ACC112 (cell line): ENCODE measurements at regions not wholly inside any gene's neighbourhood (a gene's known extent, or its start where the extent isn't known, plus 50 kb on each side); places are given as distances from the start of the nearest gene placed in this dataset.

Source experiments
- H2AFZ ChIP-seq: fragments of 200-600 bp; sonication (generic); one replicate; pipeline ENCODE4 v1.6.0; 2017; ENCODE audit warnings: antibody characterized with exemption, low read length; ENCODE audit not compliant: unreplicated experiment
- H3K27ac ChIP-seq: fragments of 200-600 bp; sonication (generic); 2 replicates; pipeline ENCODE4 v1.5.1; 2014; ENCODE audit warnings: low read depth, mild to moderate bottlenecking, antibody characterized with exemption, low read length, moderate library complexity
- H3K27me3 ChIP-seq: fragments of 200-600 bp; sonication (generic); 2 replicates; pipeline ENCODE4 v1.6.1; 2014; ENCODE audit warnings: mild to moderate bottlenecking, antibody characterized with exemption, low read length, moderate library complexity, mixed read lengths; ENCODE audit not compliant: insufficient read depth
- H3K36me3 ChIP-seq: fragments of 200-600 bp; sonication (generic); 2 replicates; pipeline ENCODE4 v1.6.1; 2016; ENCODE audit warnings: mild to moderate bottlenecking, antibody characterized with exemption, low read length, moderate library complexity, mixed read lengths; ENCODE audit not compliant: insufficient read depth
- H3K4me1 ChIP-seq: fragments of 200-600 bp; sonication (generic); one replicate; pipeline ENCODE4 v1.6.1; 2016; ENCODE audit warnings: low read length, mixed read lengths; ENCODE audit not compliant: insufficient read depth, unreplicated experiment, control insufficient read depth
- H3K4me3 ChIP-seq: fragments of 200-600 bp; sonication (generic); 2 replicates; pipeline ENCODE4 v1.5.1; 2014; ENCODE audit warnings: mild to moderate bottlenecking, low read depth, low read length
- H3K79me2 ChIP-seq: fragments of 200-600 bp; sonication (generic); one replicate; pipeline ENCODE4 v1.6.0; 2016; ENCODE audit warnings: low read length; ENCODE audit not compliant: control insufficient read depth, unreplicated experiment, insufficient read depth

DNA sequence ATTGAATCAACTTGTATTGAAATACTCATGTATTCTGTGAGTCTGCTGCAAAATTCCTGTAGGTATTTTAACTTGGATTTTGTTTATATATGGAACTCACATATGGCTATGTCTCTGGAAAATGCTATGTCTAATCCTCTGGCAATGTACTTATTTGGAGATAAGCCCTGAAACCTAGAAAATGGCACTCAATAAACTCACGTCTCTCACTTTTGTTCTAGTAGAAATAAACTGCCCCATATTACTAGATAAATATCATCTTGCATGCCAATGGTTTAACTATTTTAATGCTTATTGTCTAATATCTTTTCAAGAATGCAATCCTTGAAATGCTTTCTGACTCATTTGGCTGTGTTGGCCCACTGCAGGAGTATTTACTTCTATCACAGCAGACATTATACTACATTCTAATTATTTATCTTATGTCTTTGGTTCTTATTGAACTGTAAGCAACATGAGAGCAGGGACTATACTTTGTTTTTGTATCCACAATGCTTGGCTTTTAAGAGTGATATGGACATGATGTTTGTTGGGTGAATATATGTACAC is 292.2 kb upstream of the RSPO3 start:
- H3K27ac ChIP-seq: no peak overlapping the region

DNA sequence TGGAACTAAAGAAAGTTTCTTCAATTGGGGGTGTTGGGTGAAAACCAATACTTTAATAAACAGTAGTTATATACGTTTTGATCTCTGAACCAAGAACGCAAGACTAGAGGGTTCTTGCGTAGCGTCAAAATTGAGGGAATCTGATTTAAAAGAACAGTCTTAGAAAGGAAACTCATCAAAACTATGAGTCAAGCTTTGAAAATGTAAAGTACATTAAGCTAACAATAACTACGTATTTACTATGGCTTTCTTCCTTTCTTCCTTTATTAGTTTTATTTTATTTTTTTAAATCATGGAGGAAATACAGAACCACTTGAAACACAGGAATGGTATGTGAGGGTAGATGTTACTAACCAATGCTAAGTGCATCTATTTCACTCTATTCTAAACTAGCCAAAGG is 287.0 kb upstream of the RSPO3 start:
- H3K4me3 ChIP-seq: no peak overlapping the region
- no peaks in the 10 kb centered on the region for H3K27me3 ChIP-seq

More for the DNA sequence above, 292.2 kb upstream of the RSPO3 start:
- Histone ChIP-seq H3K27me3 (no peaks in the 10 kb centered on the region), H3K79me2 (no peaks in the 10 kb centered on the region), H3K36me3 (no peaks in the 10 kb centered on the region), H3K4me3 (no peak overlapping the region), H2AFZ (peak overlapping the region; percentile 66), H3K4me1 (peaks cover 22% of the 10 kb centered on the region)

DNA sequence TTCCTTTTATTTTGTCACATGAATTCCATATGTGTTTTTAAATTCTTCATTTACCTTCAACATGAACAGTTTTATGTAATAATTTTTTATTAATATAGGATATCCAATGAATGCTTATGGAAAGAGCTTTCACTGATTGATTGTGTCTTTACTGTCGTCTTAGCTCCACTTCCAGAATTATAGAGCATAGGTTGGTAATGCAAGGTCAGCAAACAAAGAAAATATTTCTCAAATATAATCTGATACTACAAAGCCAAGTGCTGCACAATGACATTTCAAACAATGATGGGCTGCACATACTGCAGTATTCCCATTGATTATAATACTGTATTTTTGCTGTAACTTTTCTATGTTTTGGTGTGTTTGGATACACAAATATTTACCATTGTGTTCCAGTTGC is 275.7 kb upstream of the RSPO3 start:
- H3K27me3 ChIP-seq: no peaks in the 10 kb centered on the region
- no peaks in the 10 kb centered on the region for H3K36me3 ChIP-seq
- H2AFZ ChIP-seq: no peak overlapping the region
- H3K4me1 ChIP-seq: no peaks in the 10 kb centered on the region
- H3K27ac ChIP-seq: no peak overlapping the region
- no peaks in the 10 kb centered on the region for H3K79me2 ChIP-seq
- H3K4me3 ChIP-seq: no peak overlapping the region

More for the DNA sequence above, 287.0 kb upstream of the RSPO3 start:
- Histone ChIP-seq H3K4me1 (peaks cover 4% of the 10 kb centered on the region), H3K36me3 (no peaks in the 10 kb centered on the region), H3K27ac (no peak overlapping the region), H2AFZ (no peak overlapping the region), H3K79me2 (no peaks in the 10 kb centered on the region)

DNA sequence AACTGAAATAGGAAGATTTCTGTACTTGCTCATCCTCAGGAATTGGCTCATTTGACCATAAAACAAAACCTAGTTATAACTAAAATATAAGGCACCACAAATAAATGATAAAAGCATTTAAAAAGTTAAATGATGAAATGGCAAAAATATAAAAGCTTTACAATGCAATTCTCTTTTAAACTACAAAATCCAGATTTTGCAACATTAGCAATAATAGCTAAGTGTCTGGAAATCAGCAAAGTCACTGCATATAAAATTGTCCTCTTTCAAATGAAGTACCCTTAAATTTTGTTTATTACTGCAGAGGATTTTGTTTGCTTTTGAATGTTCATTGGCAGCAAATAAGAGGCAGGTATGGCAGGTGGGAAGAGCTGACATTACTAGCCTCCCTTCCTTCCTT is 270.4 kb upstream of the RSPO3 start:
- H3K27ac ChIP-seq: no peak overlapping the region
- H3K4me3 ChIP-seq: no peak overlapping the region
- H3K36me3 ChIP-seq: no peaks in the 10 kb centered on the region
- H3K79me2 ChIP-seq: no peaks in the 10 kb centered on the region
- H3K27me3 ChIP-seq: no peaks in the 10 kb centered on the region
- H3K4me1 ChIP-seq: no peaks in the 10 kb centered on the region
- no peak overlapping the region for H2AFZ ChIP-seq

DNA sequence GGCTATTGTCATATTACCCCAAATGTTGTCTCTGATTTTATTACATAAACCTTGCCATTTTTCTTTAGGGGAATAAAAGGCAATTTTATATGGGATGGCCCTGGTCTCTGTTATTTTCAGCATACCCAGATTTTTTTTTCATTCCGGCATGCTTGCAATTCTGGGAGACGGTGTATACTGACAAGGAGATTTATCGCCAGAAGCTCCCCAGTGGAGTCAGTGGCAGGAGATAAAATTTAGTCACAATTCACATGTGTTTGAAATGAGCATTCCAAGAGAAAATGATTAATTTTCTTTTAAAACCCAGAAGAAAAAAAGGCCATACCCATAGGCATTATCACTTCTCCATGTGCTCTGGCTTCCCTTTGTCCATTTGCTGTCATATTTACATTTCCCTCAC is 250.8 kb upstream of the RSPO3 start:
- H3K79me2 ChIP-seq: no peaks in the 10 kb centered on the region
- H3K4me1 ChIP-seq: peaks cover 9% of the 10 kb centered on the region
- H3K36me3 ChIP-seq: no peaks in the 10 kb centered on the region
- no peak overlapping the region for H3K4me3 ChIP-seq
- no peak overlapping the region for H3K27ac ChIP-seq
- no peak overlapping the region for H2AFZ ChIP-seq
- no peaks in the 10 kb centered on the region for H3K27me3 ChIP-seq

DNA sequence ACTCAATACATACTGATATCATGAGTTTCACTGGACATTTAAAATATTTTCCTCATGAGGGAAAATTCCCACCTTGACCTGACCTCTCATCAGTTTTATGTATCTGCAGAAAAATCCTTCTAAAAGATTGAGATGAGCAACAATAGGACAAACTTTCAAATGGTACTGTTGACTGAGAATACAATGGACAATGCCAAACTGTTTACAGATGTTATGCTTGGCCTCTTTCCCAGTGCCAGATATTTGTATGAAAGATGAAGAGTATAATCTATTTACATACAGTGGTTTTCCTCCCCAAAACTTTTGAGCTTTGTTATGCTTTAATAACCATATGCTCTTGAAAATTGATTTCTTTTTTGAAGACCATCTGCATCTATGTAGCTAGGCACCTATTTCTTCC is 245.1 kb upstream of the RSPO3 start:
- Histone ChIP-seq H3K27me3 (no peaks in the 10 kb centered on the region), H3K36me3 (no peaks in the 10 kb centered on the region), H3K4me3 (no peak overlapping the region), H3K27ac (no peak overlapping the region), H2AFZ (no peak overlapping the region), H3K4me1 (peaks cover 9% of the 10 kb centered on the region), H3K79me2 (no peaks in the 10 kb centered on the region)

DNA sequence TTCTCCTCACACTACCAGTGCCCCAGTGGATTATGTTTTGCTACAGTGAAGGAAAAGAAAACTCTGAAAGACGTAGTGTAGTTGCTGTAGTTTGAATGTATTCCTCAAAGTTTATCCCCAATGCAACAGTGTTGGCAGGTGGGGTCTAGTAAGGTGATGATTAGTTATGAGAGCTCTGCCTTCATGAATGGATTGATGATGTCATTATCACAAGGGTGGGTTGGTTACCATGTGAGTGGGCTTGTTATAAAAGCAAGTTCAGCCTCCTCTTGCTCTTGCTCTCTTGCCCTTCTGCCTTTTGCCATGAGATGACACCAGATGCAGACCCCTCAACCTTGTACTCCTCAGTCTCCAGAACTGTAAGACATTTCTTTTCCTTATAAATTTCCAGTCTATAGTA is 244.7 kb upstream of the RSPO3 start:
- no peak overlapping the region for H3K27ac ChIP-seq
- H3K4me3 ChIP-seq: no peak overlapping the region
- no peaks in the 10 kb centered on the region for H3K36me3 ChIP-seq
- H2AFZ ChIP-seq: no peak overlapping the region
- H3K27me3 ChIP-seq: no peaks in the 10 kb centered on the region
- H3K79me2 ChIP-seq: no peaks in the 10 kb centered on the region
- H3K4me1 ChIP-seq: peaks cover 9% of the 10 kb centered on the region

DNA sequence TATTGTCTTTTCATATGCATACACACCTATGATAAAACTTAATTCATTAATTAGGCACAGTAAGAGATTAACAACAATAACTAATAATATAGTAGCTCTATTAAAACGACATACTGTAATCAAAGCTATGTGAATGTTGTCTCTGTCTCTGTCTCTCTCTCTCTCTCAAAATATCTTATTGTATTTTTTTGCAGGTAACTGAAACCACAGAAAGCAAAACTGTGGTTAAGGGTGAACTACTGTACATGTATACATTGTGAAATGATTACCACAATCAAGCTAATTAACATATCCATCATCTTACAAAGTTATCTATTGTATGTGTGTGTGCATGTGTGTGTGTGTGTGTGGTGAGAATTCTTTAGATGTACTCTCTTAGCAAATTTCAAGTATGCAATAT is 242.0 kb upstream of the RSPO3 start:
- H3K27ac ChIP-seq: no peak overlapping the region
- H2AFZ ChIP-seq: no peak overlapping the region
- H3K27me3 ChIP-seq: no peaks in the 10 kb centered on the region

DNA sequence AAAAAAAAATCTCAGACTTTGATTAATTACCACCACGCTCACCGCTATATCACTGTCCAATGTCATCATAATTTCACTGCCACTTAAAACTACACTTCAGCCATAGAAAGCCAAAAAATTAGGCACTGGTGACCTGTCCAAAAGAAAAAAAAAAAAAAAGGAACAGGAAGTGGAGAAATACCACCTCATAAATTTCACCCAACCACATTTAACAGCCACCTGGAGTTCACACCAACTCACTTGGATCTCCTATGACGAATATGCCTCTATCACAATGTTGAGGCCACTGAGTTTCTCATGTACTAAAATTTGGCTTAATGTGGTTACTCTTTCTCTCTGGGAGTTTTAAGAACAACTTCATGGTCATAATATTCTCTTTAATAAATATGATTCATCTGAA is 237.5 kb upstream of the RSPO3 start:
- no peaks in the 10 kb centered on the region for H3K4me1 ChIP-seq
- no peak overlapping the region for H2AFZ ChIP-seq
- no peaks in the 10 kb centered on the region for H3K27me3 ChIP-seq
- no peak overlapping the region for H3K4me3 ChIP-seq
- H3K27ac ChIP-seq: no peak overlapping the region
- no peaks in the 10 kb centered on the region for H3K36me3 ChIP-seq
- no peaks in the 10 kb centered on the region for H3K79me2 ChIP-seq

More for the DNA sequence above, 242.0 kb upstream of the RSPO3 start:
- Histone ChIP-seq H3K4me3 (no peak overlapping the region), H3K79me2 (no peaks in the 10 kb centered on the region), H3K36me3 (no peaks in the 10 kb centered on the region), H3K4me1 (no peaks in the 10 kb centered on the region)

DNA sequence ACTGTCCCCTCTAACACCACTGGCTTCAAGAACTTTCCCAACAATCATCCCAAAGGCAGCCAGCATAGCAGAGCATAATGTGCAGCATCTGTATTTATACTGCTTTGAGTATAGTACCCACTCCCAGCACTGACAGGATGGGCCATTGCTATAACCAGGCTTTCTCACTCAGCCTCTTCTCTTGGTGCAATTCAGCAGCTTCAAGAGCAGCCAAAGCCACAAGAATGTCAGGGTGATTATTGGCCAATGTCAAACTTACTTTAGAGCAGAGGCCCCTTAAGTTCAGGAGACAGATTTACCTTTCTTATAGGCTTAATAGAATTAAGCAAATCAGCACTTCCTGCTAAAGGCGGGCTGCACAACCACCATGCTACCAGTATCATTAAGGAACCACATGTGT is 232.4 kb upstream of the RSPO3 start:
- Histone ChIP-seq H2AFZ (no peak overlapping the region), H3K27me3 (no peaks in the 10 kb centered on the region), H3K79me2 (no peaks in the 10 kb centered on the region), H3K27ac (no peak overlapping the region), H3K4me1 (no peaks in the 10 kb centered on the region), H3K36me3 (no peaks in the 10 kb centered on the region), H3K4me3 (no peak overlapping the region)

DNA sequence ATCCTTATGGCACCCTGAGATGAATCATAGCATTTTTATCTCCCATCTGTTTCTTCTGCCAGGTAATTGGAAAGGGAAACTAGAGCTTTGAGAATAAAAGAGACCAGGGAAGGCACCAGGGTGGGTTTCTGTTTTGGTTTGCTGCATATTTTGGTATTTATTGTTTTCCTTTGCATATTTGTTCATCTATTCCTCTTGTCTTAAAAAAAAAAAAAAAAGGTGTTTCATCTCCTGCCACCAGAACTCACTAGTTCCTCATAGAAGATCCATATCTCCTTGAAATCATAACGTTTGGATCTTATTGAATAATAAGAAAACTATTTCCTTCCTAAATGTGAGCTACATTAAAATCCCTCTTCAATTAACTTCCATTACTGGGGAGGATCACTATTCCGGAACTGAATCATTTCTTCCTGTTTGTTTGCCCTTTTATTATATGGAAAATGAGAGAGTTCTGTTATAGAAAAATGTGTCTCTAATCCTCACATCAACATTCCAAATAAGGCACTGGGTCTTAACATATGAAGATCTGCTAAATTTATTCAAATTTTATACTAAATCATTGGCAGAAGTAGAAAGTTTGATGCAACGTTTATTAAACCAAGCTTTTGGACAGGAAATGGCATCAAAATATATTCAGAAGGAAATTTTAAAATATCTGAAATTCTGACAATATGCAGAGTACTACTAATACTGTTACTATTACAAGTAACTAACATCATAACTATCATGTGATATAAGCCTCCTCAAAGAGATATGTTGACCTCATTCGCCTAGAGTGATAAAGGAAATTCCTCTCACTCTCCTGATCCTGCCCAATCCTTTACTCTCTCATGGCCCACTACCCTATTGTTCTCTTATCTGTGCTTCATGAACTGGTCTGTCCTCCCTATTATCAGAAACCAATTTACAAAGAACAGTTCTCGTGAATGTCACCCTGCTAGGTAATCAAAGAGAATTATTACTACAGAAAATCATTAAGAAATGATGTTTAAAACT is 229.4 kb upstream of the RSPO3 start:
- Histone ChIP-seq H3K79me2 (no peaks in the 10 kb centered on the region), H3K4me3 (no peak overlapping the region), H2AFZ (no peak overlapping the region), H3K27ac (no peak overlapping the region), H3K4me1 (no peaks in the 10 kb centered on the region), H3K36me3 (no peaks in the 10 kb centered on the region), H3K27me3 (no peaks in the 10 kb centered on the region)
